Suprapubic skin (tissue), 4 donors: ENCODE measurements at regions not wholly inside any gene's neighbourhood (a gene's known extent, or its start where the extent isn't known, plus 50 kb on each side); places are given as distances from the start of the nearest gene placed in this dataset.

Source experiments
- POLR2A ChIP-seq, 2 donors: fragments of 450-650 bp; IDR thresholded peaks; one replicate each; pipeline ENCODE4 v1.6.1; 2017; ENCODE audit warnings: antibody characterized with exemption in 2 of 2, mild to moderate bottlenecking in 2 of 2, moderate library complexity in 2 of 2
- POLR2AphosphoS5 ChIP-seq, 3 donors: sonication (generic); formaldehyde crosslinking; IDR thresholded peaks; one replicate each; pipeline ENCODE4 v1.6.1; 2017; ENCODE audit warnings: antibody characterized with exemption in 3 of 3

DNA sequence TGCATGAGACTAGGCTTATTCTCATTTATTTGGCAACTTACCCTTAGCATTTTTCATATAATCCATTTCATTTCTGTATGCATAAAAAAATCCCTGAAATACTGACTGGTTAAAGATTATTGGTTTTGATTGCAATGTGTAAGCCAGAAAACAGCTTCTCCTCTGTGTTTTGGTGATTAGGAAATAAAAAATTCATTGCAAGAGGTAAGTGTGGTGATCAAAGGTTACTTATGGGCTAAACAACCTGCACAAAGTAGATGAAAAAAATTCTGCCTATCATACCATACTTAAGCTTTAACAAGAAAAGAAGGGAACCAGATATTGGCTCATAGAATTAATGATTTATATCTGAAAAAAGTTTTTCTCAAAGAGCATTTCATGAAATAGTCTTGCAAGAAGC lies 64.0 kb upstream of the TMEM168 start:
- TF ChIP-seq POLR2A (IDR thresholded peaks at IDR 0.05) (no peak), POLR2AphosphoS5 (IDR thresholded peaks at IDR 0.05) (no peak)
